Transverse colon (tissue), 4 donors: ENCODE measurements at regions not wholly inside any gene's neighbourhood (a gene's known extent, or its start where the extent isn't known, plus 50 kb on each side); places are given as distances from the start of the nearest gene placed in this dataset.

ENCODE experiments used
- CTCF ChIP-seq, 5 experiments: fragments of 200-600 bp in 3 of 5; fragments of 450-650 bp in 2 of 5; sonication (generic) in 3 of 5; IDR thresholded peaks; 1 replicate in 2 of 5; 2 replicates in 3 of 5; pipeline ENCODE4 v1.5.1; 2016 to 2017; ENCODE audit warnings: antibody characterized with exemption in 5 of 5, inconsistent platforms in 3 of 5, mild to moderate bottlenecking in 2 of 5, moderate library complexity in 1 of 5
- POLR2AphosphoS5 ChIP-seq, 3 donors: sonication (generic); formaldehyde crosslinking; IDR thresholded peaks; one replicate each; pipeline ENCODE4 v1.6.1; 2016; ENCODE audit warnings: antibody characterized with exemption in 3 of 3

GRCh38 chr11:77525455-77526091 is 51.7 kb upstream of the PAK1 start:
- TF ChIP-seq CTCF (IDR thresholded peaks at IDR 0.05) (no peak), POLR2AphosphoS5 (IDR thresholded peaks at IDR 0.05) (no peak)
